GM12875 (cell line): ENCODE measurements at regions not wholly inside any gene's neighbourhood (a gene's known extent, or its start where the extent isn't known, plus 50 kb on each side); places are given as distances from the start of the nearest gene placed in this dataset.

Source experiments
- H3K4me3 ChIP-seq: one replicate; pipeline ENCODE4 v1.5.1; 2011; ENCODE audit warnings: low read depth, low read length, control low read depth
- TF ChIP-seq, protein P1 (sequence below): IDR thresholded peaks from 2 replicates; pipeline ENCODE4 v1.5.1; 2011; ENCODE audit warnings: low read depth, mild to moderate bottlenecking, control low read depth, inconsistent platforms, low read length, moderate library complexity, borderline replicate concordance; ENCODE audit not compliant: insufficient read depth

DNA sequence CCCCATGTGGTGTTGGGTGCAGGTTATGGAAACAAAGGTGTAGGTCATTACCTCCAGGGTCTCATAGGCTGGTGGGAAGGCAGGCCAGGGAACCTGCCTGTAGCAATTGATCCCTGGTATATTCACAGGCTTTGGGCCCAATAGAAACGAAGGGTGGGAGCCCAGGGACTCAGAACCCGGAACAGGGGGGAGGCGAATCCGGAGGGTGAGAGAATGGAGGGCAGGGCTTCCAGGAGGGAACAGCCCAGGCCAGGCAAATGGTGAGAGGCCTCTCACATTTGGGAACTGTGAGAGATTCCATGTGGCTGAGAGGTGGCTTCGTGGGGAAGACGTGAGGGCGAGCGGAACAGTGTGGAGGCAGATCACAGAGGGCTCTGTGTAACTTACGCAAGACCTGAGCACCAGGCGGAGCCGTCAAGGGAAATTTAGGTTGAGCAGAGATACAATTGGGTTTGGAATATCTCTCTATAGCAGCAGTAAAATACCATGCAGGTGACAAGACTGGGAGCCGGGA, 267.1 kb downstream of the ERMARD start:
- H3K4me3 ChIP-seq, result no peak overlapping the region
- TF ChIP-seq, protein P1, sequence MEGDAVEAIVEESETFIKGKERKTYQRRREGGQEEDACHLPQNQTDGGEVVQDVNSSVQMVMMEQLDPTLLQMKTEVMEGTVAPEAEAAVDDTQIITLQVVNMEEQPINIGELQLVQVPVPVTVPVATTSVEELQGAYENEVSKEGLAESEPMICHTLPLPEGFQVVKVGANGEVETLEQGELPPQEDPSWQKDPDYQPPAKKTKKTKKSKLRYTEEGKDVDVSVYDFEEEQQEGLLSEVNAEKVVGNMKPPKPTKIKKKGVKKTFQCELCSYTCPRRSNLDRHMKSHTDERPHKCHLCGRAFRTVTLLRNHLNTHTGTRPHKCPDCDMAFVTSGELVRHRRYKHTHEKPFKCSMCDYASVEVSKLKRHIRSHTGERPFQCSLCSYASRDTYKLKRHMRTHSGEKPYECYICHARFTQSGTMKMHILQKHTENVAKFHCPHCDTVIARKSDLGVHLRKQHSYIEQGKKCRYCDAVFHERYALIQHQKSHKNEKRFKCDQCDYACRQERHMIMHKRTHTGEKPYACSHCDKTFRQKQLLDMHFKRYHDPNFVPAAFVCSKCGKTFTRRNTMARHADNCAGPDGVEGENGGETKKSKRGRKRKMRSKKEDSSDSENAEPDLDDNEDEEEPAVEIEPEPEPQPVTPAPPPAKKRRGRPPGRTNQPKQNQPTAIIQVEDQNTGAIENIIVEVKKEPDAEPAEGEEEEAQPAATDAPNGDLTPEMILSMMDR, result no peak

DNA sequence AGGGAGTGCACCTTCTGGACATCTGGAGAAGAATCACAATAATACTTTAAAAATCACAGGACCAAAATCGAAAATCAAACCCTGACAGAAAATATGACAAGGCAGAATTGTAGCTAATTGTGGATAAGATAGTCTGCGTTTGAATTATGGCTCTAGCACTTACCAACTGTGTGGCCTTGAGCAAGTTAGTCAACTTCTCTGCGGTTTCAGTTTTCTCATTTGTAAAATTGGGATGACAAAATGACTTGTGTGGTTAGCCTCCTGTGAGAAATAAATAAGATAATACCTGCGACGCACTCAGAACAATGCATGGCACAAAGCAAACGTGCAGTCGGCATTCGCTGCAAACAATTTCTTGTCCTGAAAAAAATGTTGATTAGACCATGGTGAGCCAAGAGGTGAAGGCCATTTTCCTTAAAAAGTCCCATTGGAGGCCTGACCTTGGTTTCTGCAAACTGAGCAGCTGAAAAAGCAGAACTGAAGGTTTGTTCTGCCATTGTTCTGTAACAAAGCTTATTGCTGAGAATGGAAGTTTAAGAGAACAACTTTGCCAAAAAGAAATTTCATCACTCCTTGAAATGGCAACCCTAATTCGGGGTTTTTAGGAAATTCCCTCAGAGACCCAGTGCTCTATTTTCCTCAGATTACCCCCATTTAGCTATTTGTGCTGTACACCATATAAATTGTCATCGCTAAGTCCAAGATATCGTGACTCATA, 266.3 kb downstream of the ERMARD start:
- TF ChIP-seq, protein P1, result no peak
- no peak overlapping the region for H3K4me3 ChIP-seq

DNA sequence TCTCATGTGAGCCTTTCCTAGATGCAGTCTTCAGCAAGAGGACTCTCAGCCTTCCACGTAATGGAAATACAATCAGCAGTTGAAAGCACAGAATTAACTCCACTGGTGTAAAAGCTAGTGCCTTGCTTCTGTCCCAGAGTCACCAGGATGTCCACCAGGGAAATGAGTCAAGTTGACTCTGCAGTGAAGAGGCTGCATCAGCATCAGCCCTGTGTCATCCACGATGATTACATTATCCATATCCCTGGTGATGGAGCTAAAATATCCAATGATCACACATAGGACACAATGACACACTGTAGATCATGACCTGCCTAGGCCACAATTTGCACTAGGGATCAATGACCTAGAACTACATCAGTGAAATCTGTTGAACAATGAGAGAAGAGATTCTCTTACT, 262.4 kb downstream of the ERMARD start:
- no peak overlapping the region for H3K4me3 ChIP-seq
- TF ChIP-seq, protein P1, result no peak

DNA sequence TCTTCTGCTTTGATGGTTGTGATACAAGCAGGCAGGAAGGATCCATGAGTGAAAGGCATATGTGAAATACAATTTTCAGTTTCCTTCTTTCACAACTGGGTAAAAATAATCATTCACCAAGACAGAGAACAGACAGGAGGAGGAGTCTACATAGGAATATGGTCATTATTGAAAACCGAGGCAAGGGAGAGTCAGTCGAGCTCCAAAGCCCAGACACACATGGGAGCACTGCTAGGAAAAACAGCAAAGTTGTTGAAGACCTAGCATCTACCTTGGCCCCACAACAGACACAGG, 260.6 kb downstream of the ERMARD start:
- H3K4me3 ChIP-seq, result no peak overlapping the region
- TF ChIP-seq, protein P1, result no peak

DNA sequence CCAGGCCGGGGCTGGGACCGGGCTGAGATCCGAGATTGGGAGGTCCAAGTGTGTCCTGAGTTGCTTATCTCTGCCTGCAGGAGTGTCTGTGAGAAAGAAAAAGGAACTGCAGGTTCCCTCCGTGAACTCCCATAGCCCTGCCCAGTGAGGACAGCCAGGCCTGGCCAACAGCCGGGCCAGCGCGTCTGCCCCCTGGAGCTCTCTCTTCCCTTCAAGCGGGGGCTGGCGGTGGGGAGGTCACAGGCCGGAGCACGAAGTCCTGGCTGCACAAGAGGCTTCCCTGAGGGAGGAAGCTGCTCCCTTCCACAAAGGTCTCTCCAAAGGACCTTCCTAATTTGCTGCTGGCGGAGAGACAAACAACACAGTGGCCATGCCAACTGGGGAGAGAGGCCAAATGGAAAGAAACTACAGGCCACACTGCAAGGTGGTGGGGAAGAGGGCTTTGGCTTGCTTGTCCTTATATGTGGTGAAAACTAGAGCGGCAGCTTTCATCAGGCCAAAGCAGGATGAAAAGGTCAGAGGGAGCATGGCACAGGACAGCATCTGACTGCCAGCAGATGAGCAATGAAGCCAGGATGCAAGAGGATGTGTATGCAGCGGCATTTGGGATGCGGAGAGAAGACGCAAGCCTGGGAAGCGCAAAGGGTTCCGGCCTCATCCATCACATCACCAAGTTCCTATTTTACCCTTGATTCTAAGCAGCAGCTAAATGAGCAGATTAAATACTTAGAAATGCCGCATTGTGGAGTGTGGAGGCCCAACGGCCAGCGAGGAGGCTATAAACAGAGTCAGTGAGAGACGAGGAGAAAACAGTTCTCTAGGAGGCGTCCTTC, 260.0 kb downstream of the ERMARD start:
- H3K4me3 ChIP-seq, result no peak overlapping the region
- TF ChIP-seq, protein P1, result no peak

DNA sequence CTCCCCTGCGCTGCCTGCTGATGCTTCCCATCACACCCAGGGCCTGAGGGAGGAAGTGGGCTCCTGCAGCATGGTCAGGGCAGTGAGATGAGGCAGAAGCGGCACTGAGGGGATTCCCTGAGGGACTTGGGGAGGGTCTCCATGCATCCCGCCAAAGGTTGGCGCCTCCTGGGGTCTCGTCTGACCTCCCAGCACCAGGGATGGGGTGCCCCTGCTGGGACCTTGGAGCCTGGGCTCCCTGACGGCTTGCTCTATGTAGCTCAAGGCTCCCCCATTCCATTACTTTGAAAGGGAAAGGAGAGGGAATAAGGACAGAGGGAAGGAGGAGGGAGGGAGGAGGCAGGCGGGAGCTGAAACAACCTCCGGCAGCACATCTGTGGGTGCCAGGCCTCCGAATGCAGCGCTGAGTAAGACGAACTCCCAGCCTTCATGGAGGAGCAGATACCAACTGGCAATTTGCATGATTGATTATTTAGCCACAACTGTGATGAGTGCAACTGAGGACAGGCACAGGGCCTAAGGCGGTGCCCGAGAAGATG, 259.3 kb downstream of the ERMARD start:
- TF ChIP-seq, protein P1, result no peak

More for the DNA sequence above, 259.3 kb downstream of the ERMARD start:
- H3K4me3 ChIP-seq, result no peak overlapping the region
